Suppressor macrophage treated with lipopolysaccharide for 1 hour (primary cell): ENCODE measurements at regions not wholly inside any gene's neighbourhood (a gene's known extent, or its start where the extent isn't known, plus 50 kb on each side); places are given as distances from the start of the nearest gene placed in this dataset.
"Not testable (repeated sequence)": the region's sequence is repeated elsewhere in the genome, so short reads cannot be mapped to it uniquely, and the experiment has no call there.

ENCODE experiments used
- DNase-seq, 3 donors: peaks; one replicate each; pipeline ENCODE4 v3.0.0-alpha.2; 2020 to 2022

DNA sequence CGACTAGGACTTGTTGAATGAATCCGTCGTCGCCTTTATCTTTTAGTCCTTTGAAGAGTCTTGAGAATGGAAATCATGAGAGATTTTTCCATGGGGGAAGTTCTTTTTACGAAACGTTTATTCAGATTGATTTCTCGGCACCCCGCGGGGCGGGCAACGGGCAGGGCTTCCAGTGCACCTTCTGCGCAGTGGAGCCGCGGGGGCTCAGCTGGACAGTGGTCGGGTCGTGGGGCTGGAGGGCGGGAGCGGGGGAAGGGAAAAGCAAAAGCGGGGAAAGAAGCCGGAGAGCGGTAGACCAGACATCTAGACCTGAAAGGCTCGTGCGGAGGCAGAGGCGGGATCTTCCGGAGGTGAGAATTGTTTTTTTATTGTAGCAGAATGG lies 103.0 kb downstream of the NBPF11 start:
- peak in 2 of 3 donors; percentile 14 to 21 for DNase-seq

GRCh38 chr1:148048423-148049114 lies 103.5 kb downstream of the NBPF11 start:
- peak; percentile 27 to 44 (median 30) for DNase-seq

DNA sequence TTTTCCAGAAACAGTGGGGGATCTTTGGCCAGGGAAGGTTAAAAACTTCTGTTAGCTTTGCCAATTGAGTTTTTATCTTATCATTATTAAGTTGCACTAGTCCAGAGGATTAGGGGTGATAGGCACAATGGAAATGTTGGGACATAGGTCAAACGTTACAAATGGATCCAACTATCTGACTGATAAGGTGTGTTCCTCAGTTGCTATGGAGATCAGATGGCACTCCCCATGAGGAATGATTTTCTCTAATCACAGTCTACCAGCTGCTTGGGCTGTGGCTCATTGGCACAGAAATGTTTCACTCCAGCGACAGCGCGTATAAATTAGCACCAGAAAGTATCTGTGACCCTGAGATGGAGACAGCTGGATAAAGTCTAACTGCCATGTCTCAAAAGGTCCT lies 106.2 kb downstream of the NBPF11 start:
- DNase-seq: peak; percentile 8 to 28 (median 24)

GRCh38 chr1:148044495-148044894 lies 107.6 kb downstream of the NBPF11 start:
- DNase-seq: not testable (repeated sequence)
